ENCODE measurements at regions not wholly inside any gene's neighbourhood (a gene's known extent, or its start where the extent isn't known, plus 50 kb on each side); places are given as distances from the start of the nearest gene placed in this dataset.

DNA sequence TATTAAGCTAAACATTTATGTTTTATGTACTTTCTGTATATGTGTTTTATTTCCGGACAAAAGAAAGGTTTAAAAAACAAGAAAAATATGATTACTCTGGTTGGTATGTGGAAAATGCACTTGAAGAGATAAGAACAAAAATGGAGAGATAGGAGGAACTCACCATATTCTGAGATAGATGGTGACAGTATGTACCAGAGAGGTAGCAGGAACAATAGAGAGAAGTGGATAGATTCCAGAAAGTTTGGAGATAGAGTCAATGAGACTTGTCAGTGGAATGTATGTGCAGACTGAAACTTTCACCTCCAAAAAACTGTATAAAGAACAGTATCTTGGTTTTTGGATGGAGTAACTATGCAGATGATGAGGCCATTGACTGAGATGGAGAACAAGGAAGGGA is 105.6 kb upstream of the FSHR start:
- TF ChIP-seq POLR2AphosphoS5 (IDR thresholded peaks at IDR 0.05) (no peak), EP300 (IDR thresholded peaks at IDR 0.05) (no peak), POLR2A (IDR thresholded peaks at IDR 0.05) (no peak)
